OCI-LY1 (cell line): ENCODE measurements at regions not wholly inside any gene's neighbourhood (a gene's known extent, or its start where the extent isn't known, plus 50 kb on each side); places are given as distances from the start of the nearest gene placed in this dataset.
A peak's percentile ranks its signal among the peaks of the same experiment; 100 is the strongest.

ENCODE experiments used
- H2AFZ ChIP-seq: fragments of 200-600 bp; sonication (generic), shearing (Covaris generic); 2 replicates; pipeline ENCODE4 v1.6.0; 2014; ENCODE audit warnings: antibody characterized with exemption, mild to moderate bottlenecking, low read length
- H3F3A ChIP-seq: fragments of 200-600 bp; sonication (generic), shearing (Covaris generic); 2 replicates; pipeline ENCODE4 v1.6.0; 2014; ENCODE audit warnings: mild to moderate bottlenecking, antibody characterized with exemption, low read length, moderate library complexity; ENCODE audit not compliant: insufficient read depth
- H3K27ac ChIP-seq: fragments of 200-600 bp; sonication (generic); 2 replicates; pipeline ENCODE4 v1.5.1; 2014; ENCODE audit warnings: low read length, mixed run types, mild to moderate bottlenecking, low read depth; ENCODE audit not compliant: poor library complexity, severe bottlenecking
- H3K27me3 ChIP-seq: fragments of 200-600 bp; sonication (generic); 2 replicates; pipeline ENCODE4 v1.6.0; 2014; ENCODE audit warnings: antibody characterized with exemption, mild to moderate bottlenecking, low read length, moderate library complexity; ENCODE audit not compliant: insufficient read depth
- H3K36me3 ChIP-seq: fragments of 200-600 bp; sonication (generic); 2 replicates; pipeline ENCODE4 v1.6.1; 2014; ENCODE audit warnings: mild to moderate bottlenecking, antibody characterized with exemption, low read length, moderate library complexity, mixed read lengths; ENCODE audit not compliant: insufficient read depth
- H3K4me1 ChIP-seq: fragments of 200-600 bp; sonication (generic); 2 replicates; pipeline ENCODE4 v1.5.1; 2014; ENCODE audit warnings: mild to moderate bottlenecking, low read length, moderate library complexity; ENCODE audit not compliant: insufficient read depth, severe bottlenecking
- H3K4me2 ChIP-seq: fragments of 200-600 bp; sonication (generic), shearing (Covaris generic); 2 replicates; pipeline ENCODE4 v1.6.1; 2014; ENCODE audit warnings: low read length
- H3K4me3 ChIP-seq: fragments of 200-600 bp; sonication (generic); 2 replicates; pipeline ENCODE4 v1.5.1; 2014; ENCODE audit warnings: low read length, low read depth, mild to moderate bottlenecking, mixed read lengths; ENCODE audit not compliant: poor library complexity, severe bottlenecking
- H3K79me2 ChIP-seq: fragments of 200-600 bp; shearing (Covaris generic); 2 replicates; pipeline ENCODE4 v1.6.1; 2016; ENCODE audit warnings: mixed run types, low read length, mixed read lengths; ENCODE audit not compliant: insufficient read depth
- H3K9ac ChIP-seq: fragments of 200-600 bp; sonication (generic), shearing (Covaris generic); 2 replicates; pipeline ENCODE4 v1.6.1; 2014; ENCODE audit warnings: mild to moderate bottlenecking, low read length, mixed read lengths
- H3K9me2 ChIP-seq: fragments of 200-600 bp; sonication (generic), shearing (Covaris generic); 2 replicates; pipeline ENCODE4 v1.6.1; 2014; ENCODE audit warnings: low read depth, mild to moderate bottlenecking, low read length, mixed read lengths
- H3K9me3 ChIP-seq: fragments of 200-600 bp; shearing (Covaris generic); 2 replicates; pipeline ENCODE4 v1.6.1; 2014; ENCODE audit warnings: low read length, mixed read lengths
- H4K20me1 ChIP-seq: fragments of 200-600 bp; sonication (generic), shearing (Covaris generic); 2 replicates; pipeline ENCODE4 v1.6.0; 2016; ENCODE audit warnings: mild to moderate bottlenecking, low read length; ENCODE audit not compliant: insufficient read depth
- CTCF ChIP-seq: fragments of 200-600 bp; sonication (generic), shearing (Covaris generic); IDR thresholded peaks from 2 replicates; pipeline ENCODE4 v1.5.1; 2017; ENCODE audit warnings: mild to moderate bottlenecking, antibody characterized with exemption, low read length, moderate library complexity, mixed read lengths
- EZH2 ChIP-seq: fragments of 200-600 bp; sonication (generic), shearing (Covaris generic); IDR thresholded peaks from 2 replicates; pipeline ENCODE4 v1.8.0; 2017; ENCODE audit warnings: borderline replicate concordance, mixed run types, mild to moderate bottlenecking, antibody characterized with exemption, low read length, moderate library complexity, mixed read lengths

- no peak for TF ChIP-seq EZH2
- TF ChIP-seq CTCF: no peak
- no peaks in the 10 kb centered on the region for H3K9me2 ChIP-seq
- H3K4me1 ChIP-seq: no peaks in the 10 kb centered on the region
- no peak overlapping the region for H2AFZ ChIP-seq
- no peak overlapping the region for H3K27ac ChIP-seq
- no peaks in the 10 kb centered on the region for H3K27me3 ChIP-seq
- no peak overlapping the region for H3K4me2 ChIP-seq
- no peaks in the 10 kb centered on the region for H3K36me3 ChIP-seq
- H3K4me3 ChIP-seq: no peak overlapping the region
- no peaks in the 10 kb centered on the region for H3F3A ChIP-seq
- no peaks in the 10 kb centered on the region for H3K79me2 ChIP-seq
- H3K9ac ChIP-seq: no peak overlapping the region
- H4K20me1 ChIP-seq: no peaks in the 10 kb centered on the region
- no peaks in the 10 kb centered on the region for H3K9me3 ChIP-seq
Observed at GRCh38 chr3:80788914-80789313, 972.5 kb downstream of the GBE1 start.

- Histone ChIP-seq H3K27me3 (no peaks in the 10 kb centered on the region), H2AFZ (no peak overlapping the region), H3K79me2 (no peaks in the 10 kb centered on the region), H3F3A (no peaks in the 10 kb centered on the region), H3K9ac (no peak overlapping the region), H3K27ac (no peak overlapping the region), H3K4me3 (no peak overlapping the region), H3K4me1 (no peaks in the 10 kb centered on the region), H3K9me2 (no peaks in the 10 kb centered on the region), H3K36me3 (no peaks in the 10 kb centered on the region), H3K4me2 (no peak overlapping the region), H4K20me1 (no peaks in the 10 kb centered on the region), H3K9me3 (no peaks in the 10 kb centered on the region)
- TF ChIP-seq EZH2: no peak
- no peak for TF ChIP-seq CTCF
Observed at GRCh38 chr3:80785875-80786274, 975.6 kb downstream of the GBE1 start.

GRCh38 chr3:80785475-80785874, 976.0 kb downstream of the GBE1 start:
- Histone ChIP-seq H3K27ac (no peak overlapping the region), H3K79me2 (no peaks in the 10 kb centered on the region), H3K36me3 (no peaks in the 10 kb centered on the region), H4K20me1 (no peaks in the 10 kb centered on the region), H3F3A (no peaks in the 10 kb centered on the region), H3K4me2 (no peak overlapping the region), H3K9ac (no peak overlapping the region), H3K9me3 (no peaks in the 10 kb centered on the region), H3K27me3 (no peaks in the 10 kb centered on the region), H2AFZ (no peak overlapping the region), H3K4me1 (no peaks in the 10 kb centered on the region), H3K4me3 (no peak overlapping the region), H3K9me2 (no peaks in the 10 kb centered on the region)
- TF ChIP-seq EZH2 (no peak), CTCF (peak; percentile 36)
